ENCODE measurements at regions not wholly inside any gene's neighbourhood (a gene's known extent, or its start where the extent isn't known, plus 50 kb on each side); places are given as distances from the start of the nearest gene placed in this dataset.

DNA sequence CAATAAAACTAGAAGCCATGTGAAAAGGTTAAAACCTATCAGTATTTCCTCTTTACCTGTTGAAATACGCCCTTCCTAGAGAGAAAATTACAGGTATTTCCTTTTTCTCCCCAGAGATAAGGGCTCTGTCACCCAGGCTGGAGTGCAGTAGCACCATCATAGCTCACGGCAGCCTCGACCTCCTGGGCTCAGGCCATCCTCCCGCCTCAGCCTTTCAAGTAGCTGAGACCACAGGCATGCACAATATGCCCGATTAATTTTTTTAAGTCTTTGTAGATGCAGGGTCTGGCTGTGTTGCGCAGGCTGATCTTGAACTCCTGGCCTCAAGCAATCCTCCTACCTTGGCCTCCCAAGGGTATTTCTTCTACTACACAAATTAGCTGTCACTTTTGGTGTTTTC is 154.4 kb downstream of the HNRNPD start:
- TF ChIP-seq, protein P1, sequence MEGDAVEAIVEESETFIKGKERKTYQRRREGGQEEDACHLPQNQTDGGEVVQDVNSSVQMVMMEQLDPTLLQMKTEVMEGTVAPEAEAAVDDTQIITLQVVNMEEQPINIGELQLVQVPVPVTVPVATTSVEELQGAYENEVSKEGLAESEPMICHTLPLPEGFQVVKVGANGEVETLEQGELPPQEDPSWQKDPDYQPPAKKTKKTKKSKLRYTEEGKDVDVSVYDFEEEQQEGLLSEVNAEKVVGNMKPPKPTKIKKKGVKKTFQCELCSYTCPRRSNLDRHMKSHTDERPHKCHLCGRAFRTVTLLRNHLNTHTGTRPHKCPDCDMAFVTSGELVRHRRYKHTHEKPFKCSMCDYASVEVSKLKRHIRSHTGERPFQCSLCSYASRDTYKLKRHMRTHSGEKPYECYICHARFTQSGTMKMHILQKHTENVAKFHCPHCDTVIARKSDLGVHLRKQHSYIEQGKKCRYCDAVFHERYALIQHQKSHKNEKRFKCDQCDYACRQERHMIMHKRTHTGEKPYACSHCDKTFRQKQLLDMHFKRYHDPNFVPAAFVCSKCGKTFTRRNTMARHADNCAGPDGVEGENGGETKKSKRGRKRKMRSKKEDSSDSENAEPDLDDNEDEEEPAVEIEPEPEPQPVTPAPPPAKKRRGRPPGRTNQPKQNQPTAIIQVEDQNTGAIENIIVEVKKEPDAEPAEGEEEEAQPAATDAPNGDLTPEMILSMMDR (conservative IDR thresholded peaks at IDR 0.05), result no peak
- H3K27ac ChIP-seq, result no peak overlapping the region

DNA sequence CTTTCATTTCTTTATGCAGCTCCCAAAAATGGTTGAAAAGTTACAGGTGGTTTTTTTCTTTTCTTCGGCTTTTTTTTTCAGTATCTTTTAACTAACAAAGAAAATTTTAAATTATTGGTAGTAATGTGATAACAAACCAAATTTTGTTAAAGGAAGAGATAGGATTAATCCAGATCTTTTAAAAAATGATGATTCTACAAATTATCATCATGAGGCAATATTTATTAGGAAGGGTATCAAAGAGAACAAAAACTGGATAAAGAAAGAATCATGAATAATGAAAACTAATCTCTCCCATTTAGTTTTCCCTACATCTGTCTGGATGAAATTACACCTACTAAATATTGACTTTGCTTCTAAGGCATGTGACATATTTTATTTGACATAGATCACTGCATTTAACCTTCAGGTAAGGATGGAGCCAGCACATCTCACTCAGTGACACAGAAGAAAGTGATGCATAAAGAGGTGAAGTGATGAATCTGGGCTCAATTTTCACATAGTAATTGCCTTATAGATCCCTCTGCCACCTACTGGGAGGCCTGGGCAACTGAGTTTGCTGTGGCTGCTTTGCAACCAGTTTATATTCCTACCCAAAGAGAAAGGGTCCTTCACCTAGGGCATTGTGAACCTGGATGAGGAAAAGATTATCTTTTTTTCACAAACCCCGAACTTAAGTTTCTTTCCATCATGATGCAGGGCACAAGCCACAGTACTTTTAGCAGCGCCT is 155.6 kb downstream of the HNRNPD start:
- TF ChIP-seq, protein P1 (conservative IDR thresholded peaks at IDR 0.05), result peak; percentile 84
- H3K27ac ChIP-seq, result no peak overlapping the region

DNA sequence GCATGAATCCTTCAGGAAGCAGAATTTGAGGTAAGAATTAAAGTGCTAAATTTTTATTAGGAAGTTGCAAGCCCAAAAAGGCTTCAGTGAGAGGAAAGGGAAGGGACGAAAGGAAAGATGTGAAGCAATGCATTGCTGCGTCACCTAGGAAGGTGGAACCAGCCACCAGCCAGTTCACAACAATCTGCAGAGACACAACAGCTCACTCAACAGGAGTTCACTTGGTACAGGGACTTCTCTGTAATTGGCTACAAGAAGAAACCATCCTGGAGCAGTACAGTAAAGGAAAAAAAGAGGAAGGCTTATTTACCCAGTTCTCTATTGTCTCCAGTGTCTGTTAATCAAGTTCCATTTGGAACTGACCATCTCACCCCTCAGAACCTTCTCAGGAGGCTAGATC is 157.6 kb downstream of the HNRNPD start:
- TF ChIP-seq, protein P1 (conservative IDR thresholded peaks at IDR 0.05), result no peak
- H3K27ac ChIP-seq, result no peak overlapping the region

DNA sequence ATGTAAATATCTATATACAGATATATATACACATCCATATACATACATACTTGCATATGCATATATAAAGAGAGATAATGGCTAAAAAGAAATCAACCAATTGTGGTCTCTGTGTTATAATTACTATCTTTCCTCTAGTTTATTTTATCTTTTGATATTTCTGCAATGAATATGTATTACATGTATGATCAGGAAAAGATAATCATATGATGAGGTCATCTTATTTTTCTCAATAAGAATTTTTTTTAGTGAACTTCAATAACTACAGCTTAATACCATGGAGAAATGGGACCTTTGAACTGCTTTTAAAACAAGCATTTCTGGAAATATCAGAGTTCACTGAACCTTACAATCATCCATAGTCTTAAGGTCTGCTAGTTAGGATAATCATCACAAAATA is 158.0 kb downstream of the HNRNPD start:
- TF ChIP-seq, protein P1 (conservative IDR thresholded peaks at IDR 0.05), result no peak
- no peak overlapping the region for H3K27ac ChIP-seq

DNA sequence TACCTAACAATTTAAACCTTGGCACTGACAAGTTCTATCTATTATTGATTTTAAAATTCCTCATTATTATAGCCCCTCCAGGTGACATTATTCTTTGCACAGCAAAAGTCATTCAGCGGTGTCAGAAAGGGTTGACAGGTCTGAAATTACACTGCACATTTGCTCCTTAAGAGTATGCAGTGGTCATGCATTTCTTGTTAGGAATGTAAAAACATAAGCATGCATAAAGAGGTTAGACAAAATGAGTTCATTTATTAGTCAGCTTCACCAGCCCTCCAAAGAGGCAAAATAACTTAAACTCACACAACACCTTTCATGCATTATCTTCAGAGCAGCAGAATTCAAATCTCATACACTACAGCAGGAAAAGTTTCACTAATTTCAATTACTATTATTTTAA is 158.8 kb downstream of the HNRNPD start:
- TF ChIP-seq, protein P1 (conservative IDR thresholded peaks at IDR 0.05), result no peak
- no peak overlapping the region for H3K27ac ChIP-seq

DNA sequence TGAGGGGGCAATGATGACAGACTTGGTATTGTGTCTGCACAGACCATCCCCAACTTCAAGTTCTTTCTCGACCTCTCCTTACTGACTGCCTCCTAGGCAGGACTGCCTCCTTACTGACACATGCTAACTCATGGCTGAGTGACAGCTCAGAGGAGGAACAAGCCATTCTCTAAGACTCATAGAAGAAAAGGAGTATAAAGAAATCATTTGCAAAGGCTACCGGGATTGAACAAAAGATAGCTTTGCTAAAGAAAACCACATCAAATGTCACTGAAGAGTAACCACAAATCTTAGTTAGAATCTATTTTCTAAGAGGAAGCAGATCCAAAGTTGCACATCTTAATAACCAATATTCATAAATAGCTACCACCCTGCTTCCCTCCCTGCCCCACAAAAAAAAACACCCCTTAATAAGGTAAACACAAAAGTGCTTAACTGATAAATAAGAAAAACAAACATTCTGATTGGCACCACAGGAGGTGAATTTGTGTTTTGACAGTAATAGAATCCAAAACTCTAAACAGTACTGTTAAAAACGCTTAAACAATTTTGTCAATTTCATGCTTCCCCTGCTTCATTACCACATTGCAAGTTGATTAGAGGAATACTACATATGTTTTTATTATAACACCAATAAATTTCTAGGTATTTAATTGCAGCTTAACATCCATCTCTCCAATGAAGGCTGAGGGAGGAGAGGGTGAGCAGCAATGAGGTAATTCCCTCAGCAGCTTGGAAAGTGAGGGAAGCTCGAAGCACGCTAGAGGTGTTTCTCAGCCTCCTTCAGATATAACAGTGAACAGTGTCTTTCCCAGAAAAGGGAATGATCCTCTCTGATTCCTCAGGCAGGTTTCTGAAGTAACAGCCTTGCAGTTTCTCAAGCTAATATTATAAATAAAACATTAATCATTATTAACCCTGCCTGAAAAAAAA is 160.0 kb downstream of the HNRNPD start:
- H3K27ac ChIP-seq, result no peak overlapping the region
- TF ChIP-seq, protein P1 (conservative IDR thresholded peaks at IDR 0.05), result no peak

All from VCaP (cell line).